ENCODE measurements at regions not wholly inside any gene's neighbourhood (a gene's known extent, or its start where the extent isn't known, plus 50 kb on each side); places are given as distances from the start of the nearest gene placed in this dataset.

DNA sequence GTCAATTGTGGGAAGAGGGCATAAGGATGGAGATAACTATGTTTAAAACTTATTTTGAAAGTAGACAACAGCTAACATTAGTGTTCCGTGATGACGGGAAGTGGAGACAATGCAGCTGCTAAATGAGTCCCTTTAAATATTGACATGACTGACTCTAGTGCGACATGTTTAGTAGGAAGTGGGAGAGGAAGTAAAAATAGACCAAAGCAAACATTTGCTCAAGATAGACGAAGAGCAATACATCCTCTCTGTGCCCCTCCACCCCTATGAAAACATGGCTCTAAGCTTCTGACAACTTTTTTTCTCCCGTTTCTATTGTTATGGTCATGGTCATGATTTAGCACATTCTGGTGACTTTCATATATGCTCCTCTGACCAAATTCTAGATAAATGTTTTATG is 60.0 kb upstream of the HMCN1 start (continued):
- TF ChIP-seq HNRNPH1 (optimal IDR thresholded peaks at IDR 0.05; ENCODE audit: low read depth, low read length) (no peak), PCBP1 (IDR thresholded peaks at IDR 0.05; ENCODE audit: borderline replicate concordance, low read depth, low read length) (no peak), STAT5B (CRISPR knock-in tag; IDR thresholded peaks at IDR 0.05) (no peak), MIER2 (CRISPR knock-in tag; IDR thresholded peaks at IDR 0.05) (no peak), NFATC3 (CRISPR knock-in tag; IDR thresholded peaks at IDR 0.05) (no peak), ZFY (CRISPR knock-in tag; IDR thresholded peaks at IDR 0.05) (no peak), CSRNP2 (CRISPR knock-in tag; conservative IDR thresholded peaks at IDR 0.05; ENCODE audit: low read depth) (no peak), TBX2 (CRISPR knock-in tag; IDR thresholded peaks at IDR 0.05; ENCODE audit: borderline replicate concordance) (peak; percentile 92), ARID2 (CRISPR knock-in tag; IDR thresholded peaks at IDR 0.05; ENCODE audit: borderline replicate concordance) (no peak), CEBPG (CRISPR knock-in tag; IDR thresholded peaks at IDR 0.05) (peak; percentile 54), ZNF207 (IDR thresholded peaks at IDR 0.05; ENCODE audit: borderline replicate concordance) (no peak), ZNF615 (CRISPR knock-in tag; IDR thresholded peaks at IDR 0.05; ENCODE audit: borderline replicate concordance) (no peak), SMAD9 (CRISPR knock-in tag; IDR thresholded peaks at IDR 0.05) (no peak), ZFP36L1 (CRISPR knock-in tag; IDR thresholded peaks at IDR 0.05) (peak; percentile 36; the same call in 1 of the 2 replicates), BHLHE40 (IDR thresholded peaks at IDR 0.05; ENCODE audit: low read length) (no peak), SALL1 (CRISPR knock-in tag; IDR thresholded peaks at IDR 0.05) (peak; percentile 78; the same call in 1 of the 2 replicates), CREB1 (IDR thresholded peaks at IDR 0.05) (no peak), CREB1 (CRISPR knock-in tag; IDR thresholded peaks at IDR 0.05) (peak; percentile 72), STAG1 (CRISPR knock-in tag; IDR thresholded peaks at IDR 0.05) (no peak)
- TF ChIP-seq, protein P1, sequence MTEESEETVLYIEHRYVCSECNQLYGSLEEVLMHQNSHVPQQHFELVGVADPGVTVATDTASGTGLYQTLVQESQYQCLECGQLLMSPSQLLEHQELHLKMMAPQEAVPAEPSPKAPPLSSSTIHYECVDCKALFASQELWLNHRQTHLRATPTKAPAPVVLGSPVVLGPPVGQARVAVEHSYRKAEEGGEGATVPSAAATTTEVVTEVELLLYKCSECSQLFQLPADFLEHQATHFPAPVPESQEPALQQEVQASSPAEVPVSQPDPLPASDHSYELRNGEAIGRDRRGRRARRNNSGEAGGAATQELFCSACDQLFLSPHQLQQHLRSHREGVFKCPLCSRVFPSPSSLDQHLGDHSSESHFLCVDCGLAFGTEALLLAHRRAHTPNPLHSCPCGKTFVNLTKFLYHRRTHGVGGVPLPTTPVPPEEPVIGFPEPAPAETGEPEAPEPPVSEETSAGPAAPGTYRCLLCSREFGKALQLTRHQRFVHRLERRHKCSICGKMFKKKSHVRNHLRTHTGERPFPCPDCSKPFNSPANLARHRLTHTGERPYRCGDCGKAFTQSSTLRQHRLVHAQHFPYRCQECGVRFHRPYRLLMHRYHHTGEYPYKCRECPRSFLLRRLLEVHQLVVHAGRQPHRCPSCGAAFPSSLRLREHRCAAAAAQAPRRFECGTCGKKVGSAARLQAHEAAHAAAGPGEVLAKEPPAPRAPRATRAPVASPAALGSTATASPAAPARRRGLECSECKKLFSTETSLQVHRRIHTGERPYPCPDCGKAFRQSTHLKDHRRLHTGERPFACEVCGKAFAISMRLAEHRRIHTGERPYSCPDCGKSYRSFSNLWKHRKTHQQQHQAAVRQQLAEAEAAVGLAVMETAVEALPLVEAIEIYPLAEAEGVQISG (CRISPR knock-in tag; IDR thresholded peaks at IDR 0.05) = no peak
- TF ChIP-seq, protein P2, sequence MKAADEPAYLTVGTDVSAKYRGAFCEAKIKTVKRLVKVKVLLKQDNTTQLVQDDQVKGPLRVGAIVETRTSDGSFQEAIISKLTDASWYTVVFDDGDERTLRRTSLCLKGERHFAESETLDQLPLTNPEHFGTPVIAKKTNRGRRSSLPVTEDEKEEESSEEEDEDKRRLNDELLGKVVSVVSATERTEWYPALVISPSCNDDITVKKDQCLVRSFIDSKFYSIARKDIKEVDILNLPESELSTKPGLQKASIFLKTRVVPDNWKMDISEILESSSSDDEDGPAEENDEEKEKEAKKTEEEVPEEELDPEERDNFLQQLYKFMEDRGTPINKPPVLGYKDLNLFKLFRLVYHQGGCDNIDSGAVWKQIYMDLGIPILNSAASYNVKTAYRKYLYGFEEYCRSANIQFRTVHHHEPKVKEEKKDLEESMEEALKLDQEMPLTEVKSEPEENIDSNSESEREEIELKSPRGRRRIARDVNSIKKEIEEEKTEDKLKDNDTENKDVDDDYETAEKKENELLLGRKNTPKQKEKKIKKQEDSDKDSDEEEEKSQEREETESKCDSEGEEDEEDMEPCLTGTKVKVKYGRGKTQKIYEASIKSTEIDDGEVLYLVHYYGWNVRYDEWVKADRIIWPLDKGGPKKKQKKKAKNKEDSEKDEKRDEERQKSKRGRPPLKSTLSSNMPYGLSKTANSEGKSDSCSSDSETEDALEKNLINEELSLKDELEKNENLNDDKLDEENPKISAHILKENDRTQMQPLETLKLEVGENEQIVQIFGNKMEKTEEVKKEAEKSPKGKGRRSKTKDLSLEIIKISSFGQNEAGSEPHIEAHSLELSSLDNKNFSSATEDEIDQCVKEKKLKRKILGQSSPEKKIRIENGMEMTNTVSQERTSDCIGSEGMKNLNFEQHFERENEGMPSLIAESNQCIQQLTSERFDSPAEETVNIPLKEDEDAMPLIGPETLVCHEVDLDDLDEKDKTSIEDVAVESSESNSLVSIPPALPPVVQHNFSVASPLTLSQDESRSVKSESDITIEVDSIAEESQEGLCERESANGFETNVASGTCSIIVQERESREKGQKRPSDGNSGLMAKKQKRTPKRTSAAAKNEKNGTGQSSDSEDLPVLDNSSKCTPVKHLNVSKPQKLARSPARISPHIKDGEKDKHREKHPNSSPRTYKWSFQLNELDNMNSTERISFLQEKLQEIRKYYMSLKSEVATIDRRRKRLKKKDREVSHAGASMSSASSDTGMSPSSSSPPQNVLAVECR (CRISPR knock-in tag; IDR thresholded peaks at IDR 0.05; ENCODE audit: borderline replicate concordance) = peak; percentile 33; the same call in 1 of the 2 replicates
